Glutamatergic neuron (in vitro differentiated cells): ENCODE measurements at regions not wholly inside any gene's neighbourhood (a gene's known extent, or its start where the extent isn't known, plus 50 kb on each side); places are given as distances from the start of the nearest gene placed in this dataset.

Experiments used
- DNase-seq: peaks from one replicate; pipeline ENCODE4 v3.0.0; 2022
- H3K27ac Mint-ChIP-seq: one replicate; pipeline ENCODE4 v1.8.0; 2020; ENCODE audit warnings: mild to moderate bottlenecking, mixed read lengths, inconsistent platforms; ENCODE audit not compliant: unreplicated experiment
- H3K27me3 Mint-ChIP-seq: one replicate; pipeline ENCODE4 v1.8.0; 2020; ENCODE audit warnings: mild to moderate bottlenecking, moderate library complexity, mixed read lengths, inconsistent platforms; ENCODE audit not compliant: unreplicated experiment
- H3K36me3 Mint-ChIP-seq: one replicate; pipeline ENCODE4 v1.8.0; 2020; ENCODE audit warnings: mild to moderate bottlenecking, mixed read lengths, inconsistent platforms; ENCODE audit not compliant: unreplicated experiment
- H3K4me1 Mint-ChIP-seq: one replicate; pipeline ENCODE4 v1.8.0; 2020; ENCODE audit warnings: mild to moderate bottlenecking, low read depth, mixed read lengths, inconsistent platforms; ENCODE audit not compliant: unreplicated experiment
- H3K4me3 Mint-ChIP-seq: one replicate; pipeline ENCODE4 v1.8.0; 2020; ENCODE audit warnings: mild to moderate bottlenecking, mixed read lengths, inconsistent platforms; ENCODE audit not compliant: unreplicated experiment
- H3K9me3 Mint-ChIP-seq: one replicate; pipeline ENCODE4 v1.8.0; 2020; ENCODE audit warnings: mild to moderate bottlenecking, moderate library complexity, mixed read lengths, inconsistent platforms; ENCODE audit not compliant: unreplicated experiment
- TF ChIP-seq, protein P1 (sequence below): fragments of 200-600 bp; sonication (generic); IDR thresholded peaks from one replicate; pipeline ENCODE4 v1.5.0; 2021; ENCODE audit not compliant: partially characterized antibody, unreplicated experiment

- Mint-ChIP-seq H3K27me3 (peaks cover 10% of the 10 kb centered on the region), H3K4me3 (no peak overlapping the region), H3K9me3 (peaks cover 4% of the 10 kb centered on the region), H3K36me3 (no peaks in the 10 kb centered on the region), H3K4me1 (no peaks in the 10 kb centered on the region), H3K27ac (no peak overlapping the region)
- DNase-seq: no peak
- TF ChIP-seq, protein P1, sequence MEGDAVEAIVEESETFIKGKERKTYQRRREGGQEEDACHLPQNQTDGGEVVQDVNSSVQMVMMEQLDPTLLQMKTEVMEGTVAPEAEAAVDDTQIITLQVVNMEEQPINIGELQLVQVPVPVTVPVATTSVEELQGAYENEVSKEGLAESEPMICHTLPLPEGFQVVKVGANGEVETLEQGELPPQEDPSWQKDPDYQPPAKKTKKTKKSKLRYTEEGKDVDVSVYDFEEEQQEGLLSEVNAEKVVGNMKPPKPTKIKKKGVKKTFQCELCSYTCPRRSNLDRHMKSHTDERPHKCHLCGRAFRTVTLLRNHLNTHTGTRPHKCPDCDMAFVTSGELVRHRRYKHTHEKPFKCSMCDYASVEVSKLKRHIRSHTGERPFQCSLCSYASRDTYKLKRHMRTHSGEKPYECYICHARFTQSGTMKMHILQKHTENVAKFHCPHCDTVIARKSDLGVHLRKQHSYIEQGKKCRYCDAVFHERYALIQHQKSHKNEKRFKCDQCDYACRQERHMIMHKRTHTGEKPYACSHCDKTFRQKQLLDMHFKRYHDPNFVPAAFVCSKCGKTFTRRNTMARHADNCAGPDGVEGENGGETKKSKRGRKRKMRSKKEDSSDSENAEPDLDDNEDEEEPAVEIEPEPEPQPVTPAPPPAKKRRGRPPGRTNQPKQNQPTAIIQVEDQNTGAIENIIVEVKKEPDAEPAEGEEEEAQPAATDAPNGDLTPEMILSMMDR: no peak
Measured at GRCh38 chr1:38231941-38232340, 185.3 kb upstream of the POU3F1 start.

- Mint-ChIP-seq H3K36me3 (peaks cover 6% of the 10 kb centered on the region), H3K4me3 (no peak overlapping the region), H3K27me3 (peaks cover 6% of the 10 kb centered on the region), H3K9me3 (peaks cover 1% of the 10 kb centered on the region), H3K27ac (no peak overlapping the region), H3K4me1 (no peaks in the 10 kb centered on the region)
- TF ChIP-seq, protein P1: no peak
- DNase-seq: no peak
Measured at GRCh38 chr1:38228718-38229117, 182.1 kb upstream of the POU3F1 start.

- TF ChIP-seq, protein P1: no peak
- Mint-ChIP-seq H3K27me3 (peaks cover 6% of the 10 kb centered on the region), H3K4me3 (no peak overlapping the region), H3K9me3 (peaks cover 1% of the 10 kb centered on the region), H3K36me3 (peaks cover 8% of the 10 kb centered on the region), H3K4me1 (no peaks in the 10 kb centered on the region), H3K27ac (no peak overlapping the region)
- no peak for DNase-seq
Measured at GRCh38 chr1:38225745-38226144, 179.2 kb upstream of the POU3F1 start.

GRCh38 chr1:38223391-38223790 is 176.8 kb upstream of the POU3F1 start:
- Mint-ChIP-seq H3K27ac (no peak overlapping the region), H3K4me3 (no peak overlapping the region), H3K9me3 (peaks cover 1% of the 10 kb centered on the region), H3K4me1 (no peaks in the 10 kb centered on the region), H3K27me3 (peaks cover 4% of the 10 kb centered on the region), H3K36me3 (peaks cover 8% of the 10 kb centered on the region)
- no peak for DNase-seq
- TF ChIP-seq, protein P1: no peak

DNA sequence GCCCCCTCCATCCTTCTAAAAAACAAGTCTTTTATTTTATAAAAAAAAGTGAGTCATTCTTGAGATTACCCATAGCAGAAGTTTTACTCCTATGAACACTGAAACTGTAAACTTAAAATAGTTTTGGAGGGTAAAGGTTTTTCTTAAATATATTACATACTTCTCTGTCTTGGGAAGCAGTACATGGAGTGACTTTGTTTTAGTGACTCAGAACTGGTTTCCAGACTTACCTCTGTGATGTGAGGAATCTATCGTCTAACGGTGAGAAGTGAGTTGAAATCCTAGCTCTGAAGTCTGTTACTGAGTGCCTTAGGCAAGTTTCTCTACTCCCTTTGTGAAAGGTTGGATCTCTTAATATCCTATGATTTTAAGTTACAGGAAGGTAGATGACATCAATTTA is 176.3 kb upstream of the POU3F1 start:
- H3K4me3 Mint-ChIP-seq: no peak overlapping the region
- H3K27ac Mint-ChIP-seq: no peak overlapping the region
- H3K9me3 Mint-ChIP-seq: peaks cover 1% of the 10 kb centered on the region
- no peak for DNase-seq
- H3K36me3 Mint-ChIP-seq: peaks cover 8% of the 10 kb centered on the region
- H3K27me3 Mint-ChIP-seq: peaks cover 4% of the 10 kb centered on the region
- no peaks in the 10 kb centered on the region for H3K4me1 Mint-ChIP-seq
- TF ChIP-seq, protein P1: no peak
